Muscle of arm (tissue), 1 donor: ENCODE measurements at regions not wholly inside any gene's neighbourhood (a gene's known extent, or its start where the extent isn't known, plus 50 kb on each side); places are given as distances from the start of the nearest gene placed in this dataset.
A peak's percentile ranks its signal among the peaks of the same experiment; 100 is the strongest.

ENCODE experiments used
- DNase-seq: peaks from one replicate; pipeline ENCODE4 v3.0.0-alpha.2; 2013

DNA sequence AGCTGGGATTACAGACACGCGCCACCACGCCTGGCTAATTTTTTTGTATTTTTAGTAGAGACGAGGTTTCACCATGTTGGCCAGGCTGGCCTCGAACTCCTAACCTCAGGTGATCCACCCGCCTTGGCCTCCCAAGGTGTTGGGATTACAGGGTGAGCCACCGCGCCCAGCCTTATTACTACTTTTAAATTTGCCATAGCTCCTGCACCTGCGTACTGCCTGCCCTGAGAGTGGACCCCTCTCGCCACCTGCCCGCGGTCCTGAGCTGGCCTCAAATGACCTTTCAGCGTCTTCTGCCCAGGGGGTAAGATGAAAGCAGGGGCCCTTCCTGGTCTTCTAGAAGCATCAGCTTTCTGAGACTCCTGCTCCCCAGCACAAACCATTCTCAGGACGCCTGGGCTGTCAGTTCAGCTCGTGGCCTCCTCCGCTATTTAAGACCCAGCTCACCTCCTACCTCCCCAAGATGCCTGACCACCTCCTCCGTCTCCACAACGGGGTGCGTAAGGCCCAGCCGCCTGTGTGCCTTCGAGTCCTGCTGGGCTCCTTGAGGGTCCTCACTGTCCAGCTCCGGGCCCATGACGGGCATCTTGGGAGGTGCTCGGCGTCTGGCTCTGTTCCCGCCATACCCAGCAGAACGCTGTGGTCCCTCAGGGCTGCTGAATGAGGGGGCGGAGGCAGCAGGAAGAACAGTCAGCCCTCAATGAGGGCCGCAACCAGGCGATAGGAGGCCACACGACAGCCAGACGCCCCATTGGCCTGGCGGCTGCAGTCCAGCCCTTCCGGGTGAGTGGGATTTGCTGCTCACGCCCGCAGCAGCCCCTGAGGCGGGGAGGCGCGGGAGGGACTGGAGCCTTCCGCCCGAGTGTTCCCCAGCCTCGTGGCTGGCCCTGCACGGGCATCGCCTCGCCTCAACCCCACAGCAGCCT, 266.6 kb downstream of the TFCP2L1 start:
- peak; percentile 57 for DNase-seq

- peak; percentile 26 for DNase-seq
These were observed 265.9 kb downstream of the TFCP2L1 start for GRCh38 chr2:121019071-121019470.

DNA sequence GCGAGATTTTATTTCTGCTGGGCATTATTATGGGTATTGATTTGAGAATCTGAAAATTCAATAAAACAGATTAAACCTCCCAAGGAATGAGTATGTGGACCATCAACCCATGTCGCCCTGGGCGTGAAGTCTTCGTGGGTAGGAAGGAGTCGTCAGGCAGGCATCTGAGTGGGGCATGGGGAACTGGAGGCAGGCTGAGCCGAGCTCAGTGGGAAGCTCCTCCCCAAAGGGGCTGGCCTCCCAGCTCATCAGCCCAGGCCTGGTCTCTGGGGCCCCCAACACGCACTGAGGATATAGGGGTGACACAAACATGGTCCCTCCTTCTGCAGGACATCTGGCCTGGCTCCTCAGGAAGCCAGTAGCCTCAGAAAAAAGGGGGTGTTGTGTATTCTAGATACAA, 265.2 kb downstream of the TFCP2L1 start:
- no peak for DNase-seq

DNA sequence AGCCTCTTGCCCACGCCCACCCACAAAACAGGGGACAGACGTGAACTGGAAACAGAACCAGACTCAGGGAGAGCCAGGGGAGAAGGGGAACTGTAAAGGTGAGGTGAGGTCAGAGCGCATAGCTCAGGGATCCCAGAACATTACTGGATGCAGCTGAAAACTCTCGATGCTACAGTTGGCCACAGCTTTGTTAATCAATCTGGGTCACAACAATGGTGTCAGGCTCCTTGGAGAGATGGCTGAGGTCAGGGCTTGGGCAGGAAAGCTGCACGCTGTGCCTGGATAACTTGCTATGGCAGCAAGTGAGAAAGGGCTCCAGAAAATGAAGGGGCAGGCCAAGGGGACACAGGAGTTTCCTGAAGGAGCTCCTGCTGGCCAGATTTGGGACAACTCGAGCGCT, 263.3 kb downstream of the TFCP2L1 start:
- no peak for DNase-seq

DNA sequence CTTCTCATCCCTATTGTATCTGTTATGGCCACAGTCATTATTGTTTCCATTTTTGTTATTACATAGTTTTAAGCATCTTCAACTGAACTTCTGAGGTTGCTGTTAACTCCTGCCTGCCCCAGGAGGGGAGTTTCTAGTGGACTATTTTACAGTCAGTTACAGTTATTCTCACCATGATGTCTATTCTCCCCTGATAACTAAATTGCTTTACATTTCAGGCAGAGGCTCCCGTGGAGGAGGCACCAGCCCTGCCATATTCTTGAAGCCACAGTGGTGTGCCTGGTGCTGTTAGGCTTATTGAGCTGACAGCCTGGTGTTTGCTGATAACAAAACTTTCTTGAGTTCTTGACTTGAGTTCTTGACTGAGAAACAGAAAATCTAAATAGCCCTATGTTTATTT, 256.4 kb downstream of the TFCP2L1 start:
- no peak for DNase-seq

DNA sequence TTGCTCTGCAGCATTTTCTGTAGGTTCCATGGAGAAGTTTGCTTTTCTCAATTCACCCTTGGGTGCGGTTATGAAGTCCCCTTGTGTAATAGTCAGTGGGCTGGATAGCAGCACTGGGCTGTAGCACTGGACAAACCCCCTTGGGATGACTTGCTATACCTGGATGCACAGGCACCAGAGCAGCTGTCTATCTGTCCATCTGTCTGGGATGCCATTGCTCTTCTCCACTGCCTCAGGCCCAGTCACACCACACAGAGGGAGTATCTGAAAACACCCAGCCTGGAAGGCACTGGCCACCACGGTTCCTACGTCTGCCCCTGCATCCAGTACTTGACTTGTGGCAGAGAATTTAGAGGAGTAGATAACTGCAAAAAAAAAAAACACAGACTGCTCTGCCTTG, 254.5 kb downstream of the TFCP2L1 start:
- DNase-seq, result no peak

DNA sequence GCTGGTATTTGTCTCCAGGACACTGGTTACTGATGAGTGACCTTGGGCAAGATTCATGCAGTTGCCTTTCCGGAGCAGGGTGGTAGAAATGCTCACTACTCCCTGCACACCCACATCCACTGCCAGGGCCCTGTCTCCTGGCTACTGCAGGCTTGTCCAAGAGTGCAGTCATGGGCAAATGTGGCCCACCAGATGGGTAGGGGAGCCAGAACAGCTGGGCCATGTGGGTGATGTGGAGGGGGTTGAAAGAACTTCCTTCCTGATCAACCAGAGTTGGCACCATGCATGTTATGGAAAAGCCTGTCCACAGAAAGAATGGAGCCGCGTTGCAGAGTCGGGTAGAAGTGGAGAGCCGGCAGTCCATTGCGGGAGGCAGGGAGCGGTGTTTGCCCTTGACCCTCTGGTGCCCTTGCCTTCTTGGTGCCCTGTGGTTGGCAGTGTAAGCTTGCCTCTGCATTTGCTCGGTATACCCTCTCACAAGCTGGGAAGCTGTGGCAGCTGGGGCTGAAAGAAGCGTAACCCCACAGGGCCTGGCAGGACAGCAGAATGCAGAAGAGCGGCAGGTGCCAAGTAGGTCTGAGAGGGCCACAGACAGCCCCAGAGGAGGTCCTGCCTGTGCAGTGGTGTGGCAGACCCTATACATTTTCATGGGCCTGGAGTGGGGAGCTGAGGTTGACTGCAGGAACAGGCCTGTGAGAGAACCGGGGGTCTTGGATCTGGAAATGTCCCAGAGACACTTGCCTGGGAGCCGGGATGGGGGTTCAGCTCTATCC, 253.2 kb downstream of the TFCP2L1 start:
- no peak for DNase-seq

DNA sequence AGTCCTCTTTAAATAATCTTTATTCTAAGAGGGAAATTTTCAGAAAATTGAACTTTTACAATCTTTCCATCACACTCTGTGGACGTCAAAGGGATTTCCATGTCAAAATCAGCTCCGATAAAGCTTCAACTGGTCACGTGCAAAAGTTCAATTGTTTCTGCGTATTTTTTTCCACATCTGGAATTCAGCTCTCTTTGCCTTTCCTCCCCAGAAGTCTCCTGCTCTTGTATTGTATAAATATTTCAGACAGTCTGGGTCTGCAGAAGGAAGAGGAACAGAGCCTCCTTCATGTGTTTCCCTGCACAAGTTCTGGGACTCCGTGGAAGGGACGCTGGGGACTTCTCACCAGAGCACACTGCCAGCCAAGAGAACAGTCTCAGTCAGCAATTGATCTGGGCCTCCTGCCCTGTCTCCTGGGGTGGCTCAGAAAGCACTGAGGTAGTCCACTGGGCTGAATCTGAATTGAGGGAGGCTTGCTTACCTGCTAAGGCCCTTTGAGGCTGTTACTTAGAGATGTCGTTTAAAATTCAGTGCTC, 251.5 kb downstream of the TFCP2L1 start:
- peak; percentile 43 for DNase-seq

DNA sequence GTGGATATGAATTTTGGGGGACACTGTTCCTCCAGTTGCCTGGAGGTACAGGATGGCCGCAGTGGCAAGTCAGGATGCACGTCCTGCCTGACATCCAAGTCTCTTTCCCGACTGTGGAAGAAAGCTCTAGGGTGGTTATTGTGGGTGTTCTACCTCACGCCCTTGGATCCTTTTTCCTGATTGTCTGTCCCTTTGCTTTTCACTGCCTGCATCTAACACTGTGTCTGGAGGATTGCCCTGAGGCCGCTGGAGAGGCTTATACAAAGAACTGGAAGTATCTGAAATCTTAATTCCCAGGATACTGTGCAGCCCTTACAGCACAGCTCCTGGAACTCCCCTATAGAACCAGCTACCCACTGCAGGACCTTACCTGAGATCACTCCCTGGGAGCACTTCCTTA, 250.5 kb downstream of the TFCP2L1 start:
- DNase-seq, result no peak

DNA sequence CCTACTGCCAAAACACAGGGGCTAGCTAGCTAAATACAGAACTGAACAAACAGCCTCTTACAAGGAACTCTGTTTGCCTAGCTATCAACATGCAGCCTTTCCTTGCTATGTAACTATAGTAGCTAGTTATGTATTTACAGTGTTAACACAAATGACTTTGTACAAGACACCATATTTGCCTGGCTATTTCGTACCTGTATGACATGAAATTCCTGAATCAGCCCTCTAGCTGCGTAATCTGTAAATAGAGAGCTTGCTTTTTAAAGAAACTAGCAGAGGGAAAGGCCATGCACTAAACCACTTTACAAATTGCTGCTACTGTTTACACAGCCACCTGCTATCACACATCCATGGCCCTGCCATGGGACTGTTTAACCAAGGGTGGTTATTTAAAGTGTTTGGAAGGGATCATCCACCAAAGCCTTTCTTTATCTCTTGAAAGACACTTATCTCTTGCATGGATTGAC, 248.7 kb downstream of the TFCP2L1 start:
- DNase-seq, result no peak

DNA sequence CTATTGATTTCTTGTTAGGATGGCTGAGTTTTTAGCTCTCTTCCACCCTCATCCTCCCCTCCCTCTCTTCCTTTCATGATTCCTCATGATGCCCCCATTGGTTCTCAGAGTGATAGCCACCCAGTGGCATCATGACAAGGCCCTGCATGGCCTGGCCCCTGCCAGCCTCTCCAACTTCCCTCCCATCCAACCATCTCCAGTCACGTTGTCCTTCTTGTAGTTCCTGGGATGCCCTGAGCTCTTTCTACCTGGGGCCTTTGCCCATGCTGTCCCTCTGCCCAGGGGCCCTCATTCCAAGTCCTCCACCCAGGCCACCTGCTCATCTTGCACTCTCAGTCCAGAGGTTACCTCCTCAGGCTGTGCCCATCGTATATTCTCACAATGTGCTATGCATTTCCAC, 247.5 kb downstream of the TFCP2L1 start:
- no peak for DNase-seq

- no peak for DNase-seq
These were observed 247.0 kb downstream of the TFCP2L1 start for GRCh38 chr2:121038031-121038430.

- no peak for DNase-seq
These were observed 246.6 kb downstream of the TFCP2L1 start for GRCh38 chr2:121038431-121038830.

- peak; percentile 75 for DNase-seq
These were observed 245.9 kb downstream of the TFCP2L1 start for GRCh38 chr2:121038891-121039616.

DNA sequence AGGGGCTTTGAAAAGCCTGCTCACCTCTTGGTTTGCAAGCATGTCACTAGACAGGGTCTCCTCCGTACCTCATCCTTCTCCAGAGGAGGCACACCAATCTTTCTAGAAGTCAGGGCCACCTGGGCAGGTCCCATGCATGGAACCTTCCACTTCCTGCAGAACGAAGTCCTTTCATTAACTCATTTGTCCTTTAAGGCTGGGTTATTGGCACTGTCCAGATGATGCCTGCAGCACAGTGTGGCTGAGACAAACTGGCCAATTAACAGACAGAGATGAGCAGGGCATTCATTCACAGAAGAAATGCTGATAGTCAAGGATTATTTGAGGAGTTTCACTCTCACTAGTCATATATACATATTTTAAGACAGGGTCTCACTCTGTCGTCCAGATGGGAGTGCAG, 245.3 kb downstream of the TFCP2L1 start:
- DNase-seq, result no peak

DNA sequence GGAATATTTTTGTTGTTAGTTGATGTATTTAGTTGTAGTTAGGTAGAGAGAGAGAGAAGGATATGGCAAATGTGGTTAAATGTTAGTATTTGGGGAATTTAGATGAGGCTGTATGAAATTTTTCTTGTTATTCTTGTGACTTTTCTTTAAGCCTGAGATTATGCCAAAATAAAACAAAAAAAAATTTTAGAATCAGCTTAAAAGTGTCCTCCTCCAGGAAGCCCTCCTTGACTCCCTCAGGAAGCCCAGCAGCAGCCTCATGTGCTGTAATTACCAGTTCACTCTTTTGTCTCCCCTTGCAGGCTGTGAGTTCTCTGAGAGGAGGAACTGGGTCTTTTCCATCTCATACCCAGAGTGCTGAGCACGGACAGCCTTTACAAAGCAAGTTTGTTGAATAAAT, 243.5 kb downstream of the TFCP2L1 start:
- DNase-seq, result no peak

GRCh38 chr2:121043061-121043826, 241.8 kb downstream of the TFCP2L1 start:
- DNase-seq, result no peak

- no peak for DNase-seq
These were observed 241.2 kb downstream of the TFCP2L1 start for GRCh38 chr2:121043827-121044222.

- DNase-seq, result no peak
These were observed 240.6 kb downstream of the TFCP2L1 start for GRCh38 chr2:121044412-121044811.

GRCh38 chr2:121045245-121045644, 239.8 kb downstream of the TFCP2L1 start:
- no peak for DNase-seq

GRCh38 chr2:121046335-121046734, 238.7 kb downstream of the TFCP2L1 start:
- DNase-seq, result no peak
